HFFc6 (cell line): ENCODE measurements at regions not wholly inside any gene's neighbourhood (a gene's known extent, or its start where the extent isn't known, plus 50 kb on each side); places are given as distances from the start of the nearest gene placed in this dataset.

Experiments used
- DNase-seq: peaks from one replicate; pipeline ENCODE4 v3.0.0-alpha.2; 2018
- H3K27ac Mint-ChIP-seq: 2 replicates; pipeline ENCODE4 v1.8.0; 2020; ENCODE audit warnings: mild to moderate bottlenecking, mixed read lengths
- H3K27me3 Mint-ChIP-seq: 2 replicates; pipeline ENCODE4 v1.8.0; 2021; ENCODE audit warnings: mild to moderate bottlenecking, moderate library complexity, mixed read lengths; ENCODE audit not compliant: insufficient read depth
- H3K36me3 Mint-ChIP-seq: 2 replicates; pipeline ENCODE4 v1.8.0; 2021; ENCODE audit warnings: low read depth, mixed read lengths
- H3K4me1 Mint-ChIP-seq: 2 replicates; pipeline ENCODE4 v1.8.0; 2020; ENCODE audit warnings: low read depth, mixed read lengths
- H3K4me3 Mint-ChIP-seq: 2 replicates; pipeline ENCODE4 v1.8.0; 2020; ENCODE audit warnings: mild to moderate bottlenecking, moderate library complexity, mixed read lengths
- H3K9me3 Mint-ChIP-seq: 2 replicates; pipeline ENCODE4 v1.8.0; 2020; ENCODE audit warnings: mild to moderate bottlenecking, mixed read lengths
- CTCF ChIP-seq: fragments of 200-600 bp; sonication (generic); IDR thresholded peaks from 2 replicates; pipeline ENCODE4 v1.5.0; 2021; ENCODE audit warnings: antibody characterized with exemption, mild to moderate bottlenecking

GRCh38 chr3:74897006-74897405 lies 282.5 kb upstream of the CNTN3 start:
- no peak overlapping the region for H3K27ac Mint-ChIP-seq
- H3K36me3 Mint-ChIP-seq: no peaks in the 10 kb centered on the region
- no peaks in the 10 kb centered on the region for H3K27me3 Mint-ChIP-seq
- no peaks in the 10 kb centered on the region for H3K9me3 Mint-ChIP-seq
- no peaks in the 10 kb centered on the region for H3K4me1 Mint-ChIP-seq
- peak; percentile 72 for TF ChIP-seq CTCF
- H3K4me3 Mint-ChIP-seq: no peak overlapping the region
- DNase-seq: peak; percentile 9

- Mint-ChIP-seq H3K4me3 (no peak overlapping the region), H3K36me3 (no peaks in the 10 kb centered on the region), H3K4me1 (no peaks in the 10 kb centered on the region), H3K27ac (no peak overlapping the region), H3K9me3 (no peaks in the 10 kb centered on the region), H3K27me3 (no peaks in the 10 kb centered on the region; the same call in 1 of the 2 replicates)
- no peak for TF ChIP-seq CTCF
- no peak for DNase-seq
Observed at GRCh38 chr3:74891312-74891711, 276.9 kb upstream of the CNTN3 start.

GRCh38 chr3:74883690-74884089 lies 269.2 kb upstream of the CNTN3 start:
- Mint-ChIP-seq H3K4me3 (no peak overlapping the region), H3K27ac (no peak overlapping the region), H3K36me3 (no peaks in the 10 kb centered on the region), H3K27me3 (no peaks in the 10 kb centered on the region; the same call in 1 of the 2 replicates), H3K9me3 (no peaks in the 10 kb centered on the region), H3K4me1 (no peaks in the 10 kb centered on the region)
- peak; percentile 27 for DNase-seq
- TF ChIP-seq CTCF: peak; percentile 72

- no peak overlapping the region for H3K4me3 Mint-ChIP-seq
- no peak for TF ChIP-seq CTCF
- H3K36me3 Mint-ChIP-seq: no peaks in the 10 kb centered on the region
- no peak for DNase-seq
- H3K27me3 Mint-ChIP-seq: no peaks in the 10 kb centered on the region
- no peak overlapping the region for H3K27ac Mint-ChIP-seq
- no peaks in the 10 kb centered on the region for H3K9me3 Mint-ChIP-seq
- no peaks in the 10 kb centered on the region for H3K4me1 Mint-ChIP-seq
Observed at GRCh38 chr3:74883222-74883621, 268.8 kb upstream of the CNTN3 start.

- H3K9me3 Mint-ChIP-seq: no peaks in the 10 kb centered on the region
- no peak overlapping the region for H3K27ac Mint-ChIP-seq
- H3K27me3 Mint-ChIP-seq: no peaks in the 10 kb centered on the region
- no peak for TF ChIP-seq CTCF
- no peaks in the 10 kb centered on the region for H3K36me3 Mint-ChIP-seq
- no peak overlapping the region for H3K4me3 Mint-ChIP-seq
- no peaks in the 10 kb centered on the region for H3K4me1 Mint-ChIP-seq
- no peak for DNase-seq
Observed at GRCh38 chr3:74880237-74880636, 265.8 kb upstream of the CNTN3 start.
